ENCODE measurements at regions not wholly inside any gene's neighbourhood (a gene's known extent, or its start where the extent isn't known, plus 50 kb on each side); places are given as distances from the start of the nearest gene placed in this dataset.

- TF ChIP-seq CTCF (IDR thresholded peaks at IDR 0.05): no peak
- TF ChIP-seq POLR2A (IDR thresholded peaks at IDR 0.05): no peak
- TF ChIP-seq POLR2AphosphoS5 (IDR thresholded peaks at IDR 0.05; ENCODE audit: insufficient read depth in 1 of 2, low read depth in 1 of 2): no peak
These were observed 117.9 kb upstream of the PCSK2 start for GRCh38 chr20:17108896-17109295.

Measured in vagina (tissue), 2 donors.